B cell (primary cell): ENCODE measurements at regions not wholly inside any gene's neighbourhood (a gene's known extent, or its start where the extent isn't known, plus 50 kb on each side); places are given as distances from the start of the nearest gene placed in this dataset.

ENCODE experiments used
- EZH2 ChIP-seq: IDR thresholded peaks from 2 replicates; pipeline ENCODE4 v1.6.1; 2012; ENCODE audit warnings: borderline replicate concordance, low read depth, mild to moderate bottlenecking, moderate library complexity, low read length; ENCODE audit not compliant: insufficient read depth, poor library complexity, severe bottlenecking
- TF ChIP-seq, protein P1 (sequence below): fragments of 200-600 bp; IDR thresholded peaks from one replicate; pipeline ENCODE4 v1.8.0; 2022; ENCODE audit warnings: antibody characterized with exemption, mild to moderate bottlenecking

DNA sequence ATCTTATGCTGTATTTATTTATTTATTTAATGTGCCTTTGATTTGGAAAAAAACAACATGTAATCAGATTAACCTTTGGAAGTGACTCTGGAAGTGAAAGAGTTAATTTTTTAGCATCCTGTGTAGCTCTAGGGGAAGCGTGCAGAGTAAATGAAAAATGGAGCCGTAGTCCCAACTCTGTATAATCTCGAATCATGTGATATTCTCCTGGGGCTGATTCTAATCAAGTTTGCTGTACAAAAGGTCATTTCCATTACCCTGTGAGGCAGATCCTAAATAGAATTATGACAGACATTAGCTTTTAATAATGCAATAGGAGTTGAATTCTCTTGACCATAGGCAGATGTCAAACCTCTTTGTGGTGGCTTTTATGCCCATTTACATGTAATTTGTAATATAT lies 238.6 kb upstream of the CSNK1A1L start:
- TF ChIP-seq, protein P1, sequence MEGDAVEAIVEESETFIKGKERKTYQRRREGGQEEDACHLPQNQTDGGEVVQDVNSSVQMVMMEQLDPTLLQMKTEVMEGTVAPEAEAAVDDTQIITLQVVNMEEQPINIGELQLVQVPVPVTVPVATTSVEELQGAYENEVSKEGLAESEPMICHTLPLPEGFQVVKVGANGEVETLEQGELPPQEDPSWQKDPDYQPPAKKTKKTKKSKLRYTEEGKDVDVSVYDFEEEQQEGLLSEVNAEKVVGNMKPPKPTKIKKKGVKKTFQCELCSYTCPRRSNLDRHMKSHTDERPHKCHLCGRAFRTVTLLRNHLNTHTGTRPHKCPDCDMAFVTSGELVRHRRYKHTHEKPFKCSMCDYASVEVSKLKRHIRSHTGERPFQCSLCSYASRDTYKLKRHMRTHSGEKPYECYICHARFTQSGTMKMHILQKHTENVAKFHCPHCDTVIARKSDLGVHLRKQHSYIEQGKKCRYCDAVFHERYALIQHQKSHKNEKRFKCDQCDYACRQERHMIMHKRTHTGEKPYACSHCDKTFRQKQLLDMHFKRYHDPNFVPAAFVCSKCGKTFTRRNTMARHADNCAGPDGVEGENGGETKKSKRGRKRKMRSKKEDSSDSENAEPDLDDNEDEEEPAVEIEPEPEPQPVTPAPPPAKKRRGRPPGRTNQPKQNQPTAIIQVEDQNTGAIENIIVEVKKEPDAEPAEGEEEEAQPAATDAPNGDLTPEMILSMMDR = no peak
- TF ChIP-seq EZH2 = no peak
